Sigmoid colon (tissue), 6 donors: ENCODE measurements at regions not wholly inside any gene's neighbourhood (a gene's known extent, or its start where the extent isn't known, plus 50 kb on each side); places are given as distances from the start of the nearest gene placed in this dataset.

Experiments
- DNase-seq: peaks from one replicate; pipeline ENCODE4 v3.0.0-alpha.2; 2019
- H3K27ac ChIP-seq, 4 donors: fragments of 200-600 bp; sonication (generic); one replicate each; pipeline ENCODE4 v1.5.1; 2016 to 2019; ENCODE audit warnings: mild to moderate bottlenecking in 1 of 4
- H3K27me3 ChIP-seq, 3 donors: fragments of 200-600 bp; sonication (generic); one replicate each; pipeline ENCODE4 v1.5.1; 2019; ENCODE audit warnings: mild to moderate bottlenecking in 1 of 3
- H3K36me3 ChIP-seq, 4 donors: fragments of 200-600 bp; sonication (generic); one replicate each; pipeline ENCODE4 v1.5.1; 2016 to 2019
- H3K4me1 ChIP-seq, 4 donors: fragments of 200-600 bp; sonication (generic); one replicate each; pipeline ENCODE4 v1.5.1; 2017 to 2019
- H3K4me3 ChIP-seq, 4 donors: fragments of 200-600 bp; sonication (generic); one replicate each; pipeline ENCODE4 v1.5.1; 2017 to 2019; ENCODE audit warnings: mild to moderate bottlenecking in 2 of 4, moderate library complexity in 1 of 4
- H3K9me3 ChIP-seq, 4 donors: fragments of 200-600 bp in 3 of 4; sonication (generic) in 3 of 4; one replicate each; pipeline versions ENCODE4 v1.5.1 to v1.6.1; 2013 to 2019
- CTCF ChIP-seq, 4 experiments: fragments of 450-650 bp in 3 of 4; fragments of 200-600 bp in 1 of 4; IDR thresholded peaks; one replicate each; pipeline ENCODE4 v1.5.1; 2016 to 2019; ENCODE audit warnings: antibody characterized with exemption in 4 of 4, mild to moderate bottlenecking in 3 of 4, moderate library complexity in 2 of 4
- EP300 ChIP-seq, 4 donors: sonication (generic); formaldehyde crosslinking; IDR thresholded peaks; one replicate each; pipeline ENCODE4 v1.6.1; 2017; ENCODE audit warnings: antibody characterized with exemption in 4 of 4
- POLR2A ChIP-seq, 2 donors: fragments of 450-650 bp; IDR thresholded peaks; one replicate each; pipeline ENCODE4 v1.6.1; 2016; ENCODE audit warnings: antibody characterized with exemption in 2 of 2, mild to moderate bottlenecking in 2 of 2, moderate library complexity in 2 of 2
- POLR2AphosphoS5 ChIP-seq, 4 donors: sonication (generic); formaldehyde crosslinking; IDR thresholded peaks; one replicate each; pipeline ENCODE4 v1.6.1; 2017; ENCODE audit warnings: antibody characterized with exemption in 4 of 4
- WGBS, 2 donors: extraction: QIAGEN DNeasy Blood & Tissue Kit; methylation state at CpG; one replicate each; pipeline ENCODE4 v1.1.7; 2013; 5-methylcytosine and 5-hydroxymethylcytosine counted together
- intact Hi-C: fragments of 100-400 bp; cut with DNase I; formaldehyde crosslinking; loops from one replicate; pipeline ENCODE4 v1.15.1; 2023
- donor health status: healthy with polysubstance abuse.
- donor health status: healthy.

- whole genome bisulfite sequencing, 2 donors, result 84 to 86% methylated on average over 2 of the region's 2 CpGs
- Histone ChIP-seq H3K4me3 (no peak overlapping the region), H3K27me3 (no peaks in the 10 kb centered on the region), H3K36me3 (no peaks in the 10 kb centered on the region), H3K9me3 (peaks cover 0 to 3% (median 0%) of the 10 kb centered on the region in 4 donors), H3K27ac (no peak overlapping the region), H3K4me1 (no peaks in the 10 kb centered on the region)
- intact Hi-C loops, result no loop called here
- DNase-seq, result no peak
- TF ChIP-seq POLR2A (IDR thresholded peaks at IDR 0.05), result no peak
Observed at GRCh38 chr17:14460516-14461226, 159.8 kb downstream of the HS3ST3B1 start.

- Histone ChIP-seq H3K27ac (no peak overlapping the region), H3K36me3 (no peaks in the 10 kb centered on the region), H3K4me3 (no peak overlapping the region), H3K27me3 (no peaks in the 10 kb centered on the region), H3K4me1 (no peaks in the 10 kb centered on the region), H3K9me3 (peaks cover 0 to 3% (median 0%) of the 10 kb centered on the region in 4 donors)
- WGBS, 2 donors, result 67 to 71% methylated on average over 5 of the region's 5 CpGs
- DNase-seq, result no peak
- intact Hi-C loops, result no loop called here
- TF ChIP-seq EP300 (IDR thresholded peaks at IDR 0.05) (no peak), POLR2AphosphoS5 (IDR thresholded peaks at IDR 0.05) (no peak), CTCF (IDR thresholded peaks at IDR 0.05) (no peak), POLR2A (IDR thresholded peaks at IDR 0.05) (no peak)
Observed at GRCh38 chr17:14459955-14460354, 159.1 kb downstream of the HS3ST3B1 start.

GRCh38 chr17:14458724-14459123 lies 157.8 kb downstream of the HS3ST3B1 start:
- Histone ChIP-seq H3K36me3 (no peaks in the 10 kb centered on the region), H3K27ac (no peak overlapping the region), H3K9me3 (peaks cover 0 to 3% (median 0%) of the 10 kb centered on the region in 4 donors), H3K4me1 (no peaks in the 10 kb centered on the region), H3K27me3 (no peaks in the 10 kb centered on the region), H3K4me3 (no peak overlapping the region)
- DNase-seq, result no peak
- intact Hi-C loops, result no loop called here
- 50 to 62% methylated on average over 3 of the region's 3 CpGs for WGBS, 2 donors
- TF ChIP-seq POLR2A (IDR thresholded peaks at IDR 0.05) (no peak), CTCF (IDR thresholded peaks at IDR 0.05) (no peak), EP300 (IDR thresholded peaks at IDR 0.05) (no peak), POLR2AphosphoS5 (IDR thresholded peaks at IDR 0.05) (no peak)

- no peaks in the 10 kb centered on the region for H3K36me3 ChIP-seq
- peaks cover 0 to 3% (median 0%) of the 10 kb centered on the region in 4 donors for H3K9me3 ChIP-seq
- H3K27ac ChIP-seq, result no peak overlapping the region
- no peaks in the 10 kb centered on the region for H3K4me1 ChIP-seq
- no peak overlapping the region for H3K4me3 ChIP-seq
- DNase-seq, result no peak
- intact Hi-C loops, result no loop called here
- TF ChIP-seq POLR2A (IDR thresholded peaks at IDR 0.05) (no peak), EP300 (IDR thresholded peaks at IDR 0.05) (no peak), CTCF (IDR thresholded peaks at IDR 0.05) (no peak), POLR2AphosphoS5 (IDR thresholded peaks at IDR 0.05) (no peak)
- no peaks in the 10 kb centered on the region for H3K27me3 ChIP-seq
- 79 to 92% methylated on average over 4 of the region's 4 CpGs for WGBS, 2 donors
Observed at GRCh38 chr17:14454746-14455145, 153.9 kb downstream of the HS3ST3B1 start.

GRCh38 chr17:14452856-14453255 lies 152.0 kb downstream of the HS3ST3B1 start:
- WGBS, 2 donors, result 90 to 93% methylated on average over 1 of the region's 1 CpG
- TF ChIP-seq EP300 (IDR thresholded peaks at IDR 0.05), result no peak
- no peaks in the 10 kb centered on the region for H3K36me3 ChIP-seq
- H3K27ac ChIP-seq, result no peak overlapping the region
- intact Hi-C loops, result no loop called here
- H3K9me3 ChIP-seq, result peaks cover 0 to 3% (median 0%) of the 10 kb centered on the region in 4 donors
- H3K4me1 ChIP-seq, result no peaks in the 10 kb centered on the region
- no peak overlapping the region for H3K4me3 ChIP-seq
- no peaks in the 10 kb centered on the region for H3K27me3 ChIP-seq
- no peak for DNase-seq

- H3K36me3 ChIP-seq, result no peaks in the 10 kb centered on the region
- H3K4me3 ChIP-seq, result no peak overlapping the region
- TF ChIP-seq EP300 (IDR thresholded peaks at IDR 0.05) (no peak), CTCF (IDR thresholded peaks at IDR 0.05) (no peak)
- H3K4me1 ChIP-seq, result no peaks in the 10 kb centered on the region
- WGBS, 2 donors, result 53 to 65% methylated on average over 11 of the region's 11 CpGs
- DNase-seq, result no peak
- intact Hi-C loops, result no loop called here
- H3K27me3 ChIP-seq, result no peaks in the 10 kb centered on the region
- H3K9me3 ChIP-seq, result no peaks in the 10 kb centered on the region
- no peak overlapping the region for H3K27ac ChIP-seq
Observed at GRCh38 chr17:14451729-14452191, 150.9 kb downstream of the HS3ST3B1 start.
